ENCODE measurements at regions not wholly inside any gene's neighbourhood (a gene's known extent, or its start where the extent isn't known, plus 50 kb on each side); places are given as distances from the start of the nearest gene placed in this dataset.
"Not testable (repeated sequence)": the region's sequence is repeated elsewhere in the genome, so short reads cannot be mapped to it uniquely, and the experiment has no call there.

- DNase-seq: no peak
These were observed 313.5 kb upstream of the ECI2 start for GRCh38 chr6:4448841-4449240.

GRCh38 chr6:4447639-4448330 is 312.4 kb upstream of the ECI2 start:
- DNase-seq: no peak

DNA sequence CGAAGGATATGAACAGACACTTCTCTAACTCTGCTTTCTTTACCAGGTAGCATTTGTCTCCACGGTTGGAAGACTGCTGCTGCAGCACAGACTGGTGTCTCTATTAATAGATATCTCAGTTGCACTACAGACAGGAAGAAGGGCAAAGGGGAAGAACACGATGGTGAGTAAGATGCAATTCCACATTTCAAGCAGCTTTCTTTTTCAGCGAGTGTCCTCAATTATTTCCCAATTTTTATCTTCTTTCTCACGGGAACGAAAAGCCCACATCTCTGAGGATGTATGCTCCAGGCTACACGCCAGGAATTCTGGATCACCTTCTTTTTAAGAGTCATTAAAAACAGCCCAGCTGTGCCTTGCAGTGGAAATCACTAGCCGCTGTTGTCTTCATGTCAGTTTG is 311.6 kb upstream of the ECI2 start:
- no peak for DNase-seq

DNA sequence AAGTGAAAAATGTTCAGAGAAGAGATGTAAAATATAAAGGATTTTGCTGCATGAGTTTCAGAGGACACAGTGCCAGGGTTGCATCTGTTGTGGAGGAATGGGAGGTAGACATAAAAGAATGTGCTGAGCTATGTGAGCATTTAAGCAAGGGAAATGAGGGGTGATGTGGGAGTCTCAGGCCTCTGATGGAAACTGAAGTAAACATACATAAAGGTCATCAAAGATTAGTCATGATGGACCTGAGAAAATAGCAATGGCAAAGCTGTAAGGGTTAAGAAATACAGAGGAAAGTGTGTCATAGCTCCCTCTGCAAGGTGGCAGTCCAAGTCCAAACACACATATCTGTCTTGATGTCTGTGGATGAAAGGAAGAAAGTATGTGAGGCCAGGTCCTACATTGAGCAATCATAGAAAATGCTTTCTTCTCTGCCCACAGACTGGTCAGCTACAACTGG is 306.6 kb upstream of the ECI2 start:
- DNase-seq: no peak

GRCh38 chr6:4439159-4439558 is 303.8 kb upstream of the ECI2 start:
- no peak for DNase-seq

GRCh38 chr6:4437342-4437741 is 302.0 kb upstream of the ECI2 start:
- DNase-seq: no peak

DNA sequence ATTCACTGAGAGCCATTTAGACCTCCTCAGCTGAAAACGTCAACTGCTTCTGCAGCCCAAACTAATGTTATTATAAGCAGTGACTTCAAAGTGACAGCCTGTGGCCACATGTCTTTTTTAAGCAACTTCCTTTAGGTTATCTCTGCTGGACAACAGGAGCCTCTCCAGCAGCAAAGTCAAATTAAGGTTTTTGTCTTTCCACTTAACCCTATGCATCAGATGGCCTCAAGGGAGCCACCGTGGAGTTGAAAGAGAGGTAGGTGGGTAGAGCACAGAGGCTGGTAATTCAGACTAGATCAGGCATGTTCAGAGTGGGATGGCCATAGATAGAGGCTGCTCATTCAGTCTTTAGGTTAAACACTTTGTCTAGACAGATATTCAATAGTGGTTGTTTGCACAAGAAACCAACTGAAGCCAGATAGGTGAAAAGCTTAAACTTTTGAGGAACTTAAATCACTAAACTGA is 300.6 kb upstream of the ECI2 start:
- no peak for DNase-seq

- DNase-seq: no peak
These were observed 299.3 kb upstream of the ECI2 start for GRCh38 chr6:4434655-4435054.

- DNase-seq: no peak
These were observed 297.8 kb upstream of the ECI2 start for GRCh38 chr6:4433199-4433598.

GRCh38 chr6:4426968-4427367 is 291.6 kb upstream of the ECI2 start:
- DNase-seq: no peak

GRCh38 chr6:4421837-4422236 is 286.5 kb upstream of the ECI2 start:
- DNase-seq: no peak

DNA sequence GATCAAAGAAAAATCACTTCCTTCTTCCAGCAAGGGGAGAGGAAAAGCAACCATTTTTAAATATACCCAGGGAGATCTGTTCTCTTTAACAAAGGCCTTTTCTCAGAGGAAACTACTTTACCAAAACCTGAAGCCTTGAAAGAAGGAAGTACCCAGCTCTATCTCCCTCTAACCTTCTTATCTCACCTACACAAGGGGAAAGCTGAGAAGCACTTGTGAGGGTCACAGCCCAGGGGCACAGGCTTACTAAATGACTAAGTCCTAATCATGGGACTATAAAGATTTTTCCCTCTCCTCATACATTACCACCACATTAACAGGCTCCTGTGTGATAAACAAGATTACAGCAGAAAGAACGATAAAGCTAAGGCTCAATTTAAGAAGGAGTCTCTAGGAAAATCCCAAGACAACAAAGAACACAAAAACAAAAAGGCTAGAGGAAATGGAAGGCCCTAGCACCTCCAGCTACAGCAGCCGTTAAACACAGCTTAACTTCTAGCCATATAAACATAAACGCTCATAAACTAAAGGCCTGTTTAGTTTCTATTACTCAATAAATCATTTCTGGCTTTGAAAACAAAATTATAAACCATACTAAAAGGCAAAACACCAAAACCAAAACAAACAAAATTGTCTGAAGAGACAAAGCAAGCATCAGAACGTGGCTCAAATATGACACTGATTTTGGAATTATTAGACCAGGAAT is 284.9 kb upstream of the ECI2 start:
- DNase-seq: no peak

DNA sequence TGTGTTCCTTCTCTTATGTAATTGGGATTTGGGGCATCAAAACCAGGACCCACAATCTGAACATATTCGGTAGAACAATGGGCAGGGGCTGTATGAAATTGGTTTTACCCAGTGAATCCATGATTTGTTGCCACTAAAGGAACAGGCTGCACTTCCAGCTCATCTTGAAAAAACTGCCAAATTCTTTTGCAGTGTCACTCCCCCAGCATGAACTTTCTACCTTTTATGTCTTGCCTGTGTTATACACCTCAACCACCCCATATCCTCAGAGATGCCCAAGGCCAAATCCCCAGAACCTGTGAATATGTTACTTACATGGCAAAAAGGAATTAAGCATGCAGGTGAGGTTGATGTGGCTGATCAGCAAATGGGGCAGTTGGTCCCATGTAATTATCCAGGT is 280.2 kb upstream of the ECI2 start:
- no peak for DNase-seq

GRCh38 chr6:4414078-4414477 is 278.7 kb upstream of the ECI2 start:
- not testable (repeated sequence) for DNase-seq

DNA sequence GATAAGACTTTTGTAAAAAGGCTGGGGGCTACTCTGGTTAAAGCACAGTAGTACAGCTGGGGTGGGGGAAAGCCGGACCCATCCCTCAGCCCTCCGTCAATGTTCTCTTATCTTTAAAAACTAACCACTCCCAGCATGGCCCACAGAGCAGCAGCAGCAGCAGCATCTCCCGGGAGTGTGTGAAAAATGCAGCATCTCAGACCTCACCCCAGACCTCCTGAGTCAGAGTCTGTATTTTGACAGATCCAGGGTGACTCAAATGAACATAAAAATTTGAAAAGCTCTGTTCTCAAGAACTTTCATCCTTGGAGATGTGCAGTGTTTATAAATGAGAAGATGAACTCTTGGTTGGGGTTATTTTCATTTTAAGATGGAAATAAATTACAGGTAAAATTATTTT is 277.7 kb upstream of the ECI2 start:
- DNase-seq: no peak

DNA sequence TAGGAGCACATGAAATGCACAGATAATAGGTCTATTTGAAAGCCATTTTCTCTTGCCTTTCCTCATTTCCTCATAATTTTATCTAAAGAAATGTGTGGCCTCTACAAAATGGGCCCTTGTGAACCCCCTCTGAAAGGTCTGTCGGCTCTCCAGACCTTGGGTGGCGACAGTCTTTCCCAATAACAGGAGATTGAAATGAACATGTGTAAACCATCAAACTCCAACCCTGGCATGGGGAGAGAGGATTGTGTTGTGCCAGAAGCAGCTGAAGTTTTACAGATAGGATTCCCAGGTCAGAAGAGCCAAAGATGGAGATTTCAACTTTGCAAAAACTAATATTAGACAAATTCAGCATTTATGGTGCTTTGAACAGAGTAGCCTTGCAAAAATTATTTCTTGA is 277.1 kb upstream of the ECI2 start:
- no peak for DNase-seq

GRCh38 chr6:4412077-4412476 is 276.7 kb upstream of the ECI2 start:
- no peak for DNase-seq

GRCh38 chr6:4407710-4408109 is 272.3 kb upstream of the ECI2 start:
- not testable (repeated sequence) for DNase-seq

- no peak for DNase-seq
These were observed 270.3 kb upstream of the ECI2 start for GRCh38 chr6:4405621-4406212.

- no peak for DNase-seq
These were observed 269.0 kb upstream of the ECI2 start for GRCh38 chr6:4404415-4404814.

DNA sequence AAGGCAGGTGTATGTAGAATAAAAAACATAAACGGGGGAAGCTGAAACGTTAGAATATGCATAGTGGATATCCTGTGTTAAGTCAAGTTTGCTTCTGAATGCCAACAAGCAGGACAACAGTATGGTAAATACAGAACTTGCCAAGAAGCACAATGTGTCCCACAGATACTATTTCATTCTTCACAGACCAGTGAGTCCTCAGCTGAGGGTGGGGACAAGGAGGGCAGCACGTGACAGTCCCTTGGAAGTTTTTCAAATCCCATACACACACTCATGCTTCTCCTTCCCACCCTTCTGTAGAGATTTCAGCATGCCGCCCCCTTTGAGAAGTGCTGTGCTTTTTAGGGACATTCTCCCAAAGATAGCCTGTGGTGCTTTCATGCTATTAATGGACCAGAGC is 268.5 kb upstream of the ECI2 start:
- no peak for DNase-seq

GRCh38 chr6:4403023-4403752 is 267.8 kb upstream of the ECI2 start:
- no peak for DNase-seq

GRCh38 chr6:4402477-4402976 is 267.2 kb upstream of the ECI2 start:
- no peak for DNase-seq

All from activated effector memory CD4-positive, alpha-beta T cell treated with Interleukin-2 at 50 U/mL for 16 hours (primary cell).